ENCODE measurements at regions not wholly inside any gene's neighbourhood (a gene's known extent, or its start where the extent isn't known, plus 50 kb on each side); places are given as distances from the start of the nearest gene placed in this dataset.

- Histone ChIP-seq H3K36me3 (no peaks in the 10 kb centered on the region), H3K4me3 (no peak overlapping the region), H3K9me3 (no peaks in the 10 kb centered on the region), H3K27me3 (no peaks in the 10 kb centered on the region), H3K27ac (no peak overlapping the region), H3K4me1 (no peaks in the 10 kb centered on the region)
- no peak for FAIRE-seq
- WGBS, 2 donors, result 39 to 53% methylated on average over 1 of the region's 1 CpG
- intact Hi-C loops (cut with DNase I), result no loop called here
- no peak for TF ChIP-seq CTCF (IDR thresholded peaks at IDR 0.05)
- no peak for ATAC-seq
- DNase-seq, result no peak
Observed at GRCh38 chr5:73355108-73355507, 93.5 kb downstream of the FOXD1 start.

- Histone ChIP-seq H3K27me3 (no peaks in the 10 kb centered on the region), H3K36me3 (no peaks in the 10 kb centered on the region), H3K9me3 (no peaks in the 10 kb centered on the region), H3K4me1 (no peaks in the 10 kb centered on the region), H3K4me3 (no peak overlapping the region), H3K27ac (no peak overlapping the region)
- 76 to 80% methylated on average over 2 of the region's 2 CpGs for WGBS, 2 donors
- intact Hi-C loops (cut with DNase I), result no loop called here
- no peak for TF ChIP-seq CTCF (IDR thresholded peaks at IDR 0.05)
- DNase-seq (no peak), ATAC-seq (no peak), FAIRE-seq (no peak)
Observed at GRCh38 chr5:73354406-73354805, 94.2 kb downstream of the FOXD1 start.

- no peak for FAIRE-seq
- H3K27ac ChIP-seq, result no peak overlapping the region
- no peaks in the 10 kb centered on the region for H3K27me3 ChIP-seq
- H3K4me1 ChIP-seq, result no peaks in the 10 kb centered on the region
- no peak for TF ChIP-seq CTCF (IDR thresholded peaks at IDR 0.05)
- intact Hi-C loops (cut with DNase I), result no loop called here
- no peak for ATAC-seq
- no peaks in the 10 kb centered on the region for H3K36me3 ChIP-seq
- no peaks in the 10 kb centered on the region for H3K9me3 ChIP-seq
- no peak overlapping the region for H3K4me3 ChIP-seq
- DNase-seq, result no peak
Observed at GRCh38 chr5:73352649-73353230, 95.8 kb downstream of the FOXD1 start.

GRCh38 chr5:73352243-73352642 lies 96.3 kb downstream of the FOXD1 start:
- H3K4me3 ChIP-seq, result no peak overlapping the region
- no peak overlapping the region for H3K27ac ChIP-seq
- H3K36me3 ChIP-seq, result no peaks in the 10 kb centered on the region
- DNase-seq (no peak), FAIRE-seq (no peak), ATAC-seq (no peak)
- no peaks in the 10 kb centered on the region for H3K9me3 ChIP-seq
- TF ChIP-seq CTCF (IDR thresholded peaks at IDR 0.05), result no peak
- intact Hi-C loops (cut with DNase I), result no loop called here
- 79 to 91% methylated on average over 1 of the region's 1 CpG for WGBS, 2 donors
- H3K27me3 ChIP-seq, result no peaks in the 10 kb centered on the region
- H3K4me1 ChIP-seq, result no peaks in the 10 kb centered on the region

GRCh38 chr5:73351593-73351992 lies 97.0 kb downstream of the FOXD1 start:
- 43 to 48% methylated on average over 3 of the region's 3 CpGs for WGBS, 2 donors
- DNase-seq, result no peak
- TF ChIP-seq CTCF (IDR thresholded peaks at IDR 0.05), result no peak
- intact Hi-C loops (cut with DNase I), result no loop called here
- ATAC-seq, result no peak
- FAIRE-seq, result no peak
- Histone ChIP-seq H3K4me1 (no peaks in the 10 kb centered on the region), H3K27ac (no peak overlapping the region), H3K36me3 (no peaks in the 10 kb centered on the region), H3K27me3 (no peaks in the 10 kb centered on the region), H3K9me3 (no peaks in the 10 kb centered on the region), H3K4me3 (no peak overlapping the region)

All from pancreas (tissue), 10 donors.